22Rv1 (cell line): ENCODE measurements at regions not wholly inside any gene's neighbourhood (a gene's known extent, or its start where the extent isn't known, plus 50 kb on each side); places are given as distances from the start of the nearest gene placed in this dataset.

Experiments used
- H3K27ac ChIP-seq: fragments of 450-650 bp; 2 replicates; pipeline ENCODE4 v1.5.1; 2017
- CTCF ChIP-seq: fragments of 450-650 bp; IDR thresholded peaks from 2 replicates; pipeline ENCODE4 v1.5.1; 2017; ENCODE audit warnings: mild to moderate bottlenecking
- ZFX ChIP-seq: fragments of 450-650 bp; IDR thresholded peaks from 2 replicates; pipeline ENCODE4 v1.6.1; 2017; ENCODE audit warnings: antibody characterized with exemption, borderline replicate concordance

DNA sequence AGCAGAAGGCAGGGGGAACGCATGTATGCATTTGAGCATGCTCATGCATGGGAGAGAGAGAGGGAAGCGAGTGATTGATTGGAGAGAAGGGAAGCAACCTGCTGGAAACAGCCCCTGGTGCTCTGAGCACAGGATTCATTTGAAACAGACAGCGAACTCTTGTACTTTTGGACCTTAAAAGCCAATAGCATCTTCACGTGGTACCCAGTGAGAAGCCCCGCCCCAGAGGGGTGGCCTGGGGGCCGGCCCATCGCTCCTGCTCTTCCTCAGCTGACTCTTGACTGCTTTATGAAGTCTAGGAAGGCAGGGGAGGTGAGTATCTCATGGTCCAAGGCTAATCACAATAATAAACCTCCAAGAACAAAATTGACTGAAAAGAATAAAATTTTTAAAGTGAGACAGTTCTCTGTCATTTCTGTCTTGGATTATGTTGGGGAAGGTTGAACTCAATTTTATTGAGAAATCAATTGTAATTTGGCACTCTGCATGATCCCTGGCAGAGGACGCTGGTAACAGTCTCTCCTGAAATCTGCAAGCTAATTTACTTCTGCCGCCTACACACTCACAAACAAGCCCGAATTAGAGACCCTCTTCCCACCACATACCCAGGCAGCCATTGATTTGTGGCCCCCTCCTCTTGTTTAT, 168.2 kb upstream of the PPARGC1A start:
- TF ChIP-seq ZFX = no peak
- TF ChIP-seq CTCF = no peak

DNA sequence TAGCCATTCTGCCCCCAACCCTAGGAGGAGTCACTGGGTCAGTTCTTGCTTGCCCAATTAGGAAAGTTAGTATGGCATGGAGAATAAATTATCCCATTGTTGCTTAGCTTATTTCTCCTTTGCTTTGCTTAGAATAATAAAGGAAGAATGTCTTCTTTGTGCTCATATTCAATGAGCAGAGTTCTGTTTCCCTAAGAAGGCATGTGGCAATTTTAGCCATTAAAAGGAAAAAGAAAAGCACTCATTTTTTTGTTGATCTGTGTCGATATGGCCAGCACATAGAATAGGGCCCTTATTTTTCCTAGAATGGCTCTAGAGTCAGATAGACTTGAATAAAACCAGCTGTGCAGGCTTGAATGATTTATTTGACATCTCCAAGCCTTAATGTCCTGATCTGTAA, 166.4 kb upstream of the PPARGC1A start:
- H3K27ac ChIP-seq = no peak overlapping the region
- TF ChIP-seq ZFX (no peak), CTCF (no peak)

More for the DNA sequence above, 168.2 kb upstream of the PPARGC1A start:
- H3K27ac ChIP-seq = no peak overlapping the region

GRCh38 chr4:24055623-24056022, 165.8 kb upstream of the PPARGC1A start:
- H3K27ac ChIP-seq = no peak overlapping the region
- no peak for TF ChIP-seq ZFX
- no peak for TF ChIP-seq CTCF

- no peak overlapping the region for H3K27ac ChIP-seq
- TF ChIP-seq ZFX (no peak), CTCF (no peak)
These were observed 165.1 kb upstream of the PPARGC1A start for GRCh38 chr4:24054910-24055309.

GRCh38 chr4:24053934-24054333, 164.1 kb upstream of the PPARGC1A start:
- TF ChIP-seq CTCF = no peak
- TF ChIP-seq ZFX = no peak
- H3K27ac ChIP-seq = no peak overlapping the region

DNA sequence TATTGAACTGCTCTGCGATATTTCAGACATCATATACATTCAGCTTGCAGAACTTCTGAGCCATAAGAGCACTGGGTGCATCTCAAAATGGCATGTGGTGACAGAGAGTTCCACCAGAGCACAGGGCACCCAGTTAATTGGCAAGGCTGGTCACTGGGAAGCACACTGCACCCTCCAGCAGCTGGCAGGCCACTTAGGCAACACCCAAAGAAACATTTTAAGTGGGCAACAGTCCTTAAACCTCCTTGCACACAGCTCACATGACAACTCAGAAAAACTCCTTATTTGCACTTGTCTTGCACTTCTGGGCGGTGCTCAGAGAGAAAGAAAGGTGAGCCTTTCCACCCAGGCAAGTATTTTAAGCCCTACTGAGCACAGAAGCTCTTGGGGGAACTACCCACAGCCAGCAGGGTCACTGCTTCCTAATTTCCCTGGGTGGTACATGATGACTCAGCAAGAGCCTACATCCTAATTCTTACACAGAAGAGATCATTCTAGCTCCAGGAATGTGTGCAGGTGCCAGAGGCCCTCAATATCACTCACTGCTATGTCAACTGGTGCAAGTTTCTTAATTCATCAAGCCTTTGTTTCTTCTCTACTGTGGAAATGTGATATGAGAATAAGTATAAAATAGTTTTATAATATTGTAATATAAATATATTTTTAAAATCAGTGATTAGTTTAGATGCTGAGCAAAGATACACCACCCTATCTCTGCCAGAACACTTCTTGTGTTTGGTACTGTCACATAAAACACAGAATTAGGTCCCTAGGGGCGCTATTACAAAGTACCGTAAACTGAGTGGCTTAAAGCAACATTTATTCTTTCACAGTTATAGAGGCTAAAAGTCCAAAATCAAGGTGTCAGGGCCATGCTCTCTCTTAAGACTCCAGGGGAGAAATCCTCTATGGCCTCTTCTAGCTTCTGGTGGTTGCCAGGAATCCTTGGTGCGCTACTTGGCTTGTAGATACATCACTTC, 155.1 kb upstream of the PPARGC1A start:
- TF ChIP-seq CTCF (peak; percentile 29), ZFX (no peak)
- no peak overlapping the region for H3K27ac ChIP-seq

DNA sequence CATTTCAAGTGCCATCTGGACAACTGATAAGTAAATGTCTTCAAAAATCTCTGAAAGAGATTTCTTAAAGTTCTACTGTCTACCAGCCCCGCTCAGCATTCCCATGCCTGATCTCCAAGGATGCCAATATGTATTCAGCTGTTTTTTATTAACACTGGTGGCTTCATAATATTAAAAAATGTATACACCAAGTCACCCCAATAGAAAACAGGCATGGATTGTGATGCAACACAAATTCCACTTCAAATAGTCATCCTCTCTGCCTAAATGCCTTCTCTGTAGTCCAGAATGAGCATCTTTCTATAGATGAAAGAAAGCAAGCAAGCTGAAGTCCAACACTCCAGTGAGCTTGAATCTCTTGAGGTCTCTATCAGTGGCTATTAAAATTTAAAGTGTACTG, 152.2 kb upstream of the PPARGC1A start:
- no peak overlapping the region for H3K27ac ChIP-seq
- TF ChIP-seq ZFX (no peak), CTCF (no peak)
